Ishikawa (cell line): ENCODE measurements at regions not wholly inside any gene's neighbourhood (a gene's known extent, or its start where the extent isn't known, plus 50 kb on each side); places are given as distances from the start of the nearest gene placed in this dataset.

Experiments used
- CEBPB ChIP-seq: IDR thresholded peaks from 2 replicates; pipeline ENCODE4 v1.6.1; 2012
- CREB1 ChIP-seq: IDR thresholded peaks from 2 replicates; pipeline ENCODE4 v1.6.1; 2012; ENCODE audit warnings: low read depth
- EGR1 ChIP-seq: IDR thresholded peaks from 2 replicates; pipeline ENCODE4 v1.6.1; 2012
- EP300 ChIP-seq: IDR thresholded peaks from 2 replicates; pipeline ENCODE4 v1.6.1; 2012; ENCODE audit warnings: borderline replicate concordance
- FOXM1 ChIP-seq: IDR thresholded peaks from 2 replicates; pipeline ENCODE4 v1.6.1; 2012; ENCODE audit warnings: low read depth, borderline replicate concordance
- MAX ChIP-seq: IDR thresholded peaks from 2 replicates; pipeline ENCODE4 v1.6.1; 2012
- NFIC ChIP-seq: IDR thresholded peaks from 2 replicates; pipeline ENCODE4 v1.6.1; 2012
- RAD21 ChIP-seq: IDR thresholded peaks from 2 replicates; pipeline ENCODE4 v1.6.1; 2012; ENCODE audit warnings: low read depth
- REST ChIP-seq: IDR thresholded peaks from 2 replicates; pipeline ENCODE4 v1.6.1; 2012; ENCODE audit warnings: low read depth, mild to moderate bottlenecking
- TAF1 ChIP-seq: IDR thresholded peaks from 2 replicates; pipeline ENCODE4 v1.6.1; 2012; ENCODE audit warnings: low read depth, mild to moderate bottlenecking
- TCF12 ChIP-seq: IDR thresholded peaks from 2 replicates; pipeline ENCODE4 v1.6.1; 2012; ENCODE audit warnings: low read depth
- TEAD4 ChIP-seq: IDR thresholded peaks from 2 replicates; pipeline ENCODE4 v1.6.1; 2012
- USF1 ChIP-seq: IDR thresholded peaks from 2 replicates; pipeline ENCODE4 v1.6.1; 2012
- YY1 ChIP-seq: IDR thresholded peaks from 2 replicates; pipeline ENCODE4 v1.6.1; 2012; ENCODE audit warnings: low read depth
- ZBTB7A ChIP-seq: IDR thresholded peaks from 2 replicates; pipeline ENCODE4 v1.6.1; 2012; ENCODE audit warnings: low read depth

- TF ChIP-seq REST (no peak), USF1 (no peak)
Observed at GRCh38 chr10:54958844-54959243, 157.8 kb upstream of the PCDH15 start.

- TF ChIP-seq CREB1 (no peak), REST (no peak), RAD21 (no peak), USF1 (no peak), CEBPB (no peak), YY1 (no peak), MAX (no peak)
Observed at GRCh38 chr10:54947605-54948004, 146.6 kb upstream of the PCDH15 start.

GRCh38 chr10:54940418-54940817 is 139.4 kb upstream of the PCDH15 start:
- TF ChIP-seq YY1 (no peak), RAD21 (peak; percentile 21; the same call in 1 of the 2 replicates), NFIC (no peak), EP300 (no peak), USF1 (no peak)

- TF ChIP-seq FOXM1 (no peak), CREB1 (no peak), USF1 (no peak), YY1 (no peak)
Observed at GRCh38 chr10:54914049-54914448, 113.0 kb upstream of the PCDH15 start.

- TF ChIP-seq ZBTB7A: no peak
Observed at GRCh38 chr10:54909165-54909564, 108.1 kb upstream of the PCDH15 start.

GRCh38 chr10:54908019-54908418 is 107.0 kb upstream of the PCDH15 start:
- no peak for TF ChIP-seq NFIC

- no peak for TF ChIP-seq REST
- no peak for TF ChIP-seq TAF1
- no peak for TF ChIP-seq FOXM1
- no peak for TF ChIP-seq USF1
- no peak for TF ChIP-seq CREB1
- TF ChIP-seq NFIC: no peak
- no peak for TF ChIP-seq TEAD4
- no peak for TF ChIP-seq ZBTB7A
- no peak for TF ChIP-seq RAD21
- TF ChIP-seq EGR1: no peak
- no peak for TF ChIP-seq CEBPB
- TF ChIP-seq MAX: no peak
- no peak for TF ChIP-seq YY1
- TF ChIP-seq EP300: no peak
- no peak for TF ChIP-seq TCF12
Observed at GRCh38 chr10:54906940-54907339, 105.9 kb upstream of the PCDH15 start.
